LHCN-M2 (cell line): ENCODE measurements at regions not wholly inside any gene's neighbourhood (a gene's known extent, or its start where the extent isn't known, plus 50 kb on each side); places are given as distances from the start of the nearest gene placed in this dataset.

Experiments used
- DNase-seq: peaks from one replicate; pipeline ENCODE4 v3.0.0-alpha.2; 2012; ENCODE audit warnings: low read depth

- DNase-seq: no peak
These were observed 77.8 kb upstream of the GPC1 start for GRCh38 chr2:240357641-240358012.

- no peak for DNase-seq
These were observed 77.4 kb upstream of the GPC1 start for GRCh38 chr2:240358080-240358479.

- DNase-seq: no peak
These were observed 76.6 kb upstream of the GPC1 start for GRCh38 chr2:240358821-240359397.

GRCh38 chr2:240359695-240360094, 75.8 kb upstream of the GPC1 start:
- no peak for DNase-seq

GRCh38 chr2:240360645-240361475, 74.6 kb upstream of the GPC1 start:
- DNase-seq: peak; percentile 17

GRCh38 chr2:240362216-240362755, 73.2 kb upstream of the GPC1 start:
- no peak for DNase-seq

GRCh38 chr2:240362826-240363745, 72.4 kb upstream of the GPC1 start:
- no peak for DNase-seq

GRCh38 chr2:240363746-240364581, 71.5 kb upstream of the GPC1 start:
- no peak for DNase-seq

- no peak for DNase-seq
These were observed 70.9 kb upstream of the GPC1 start for GRCh38 chr2:240364582-240364960.

- no peak for DNase-seq
These were observed 70.3 kb upstream of the GPC1 start for GRCh38 chr2:240364961-240365775.

GRCh38 chr2:240365971-240366471, 69.4 kb upstream of the GPC1 start:
- no peak for DNase-seq

- DNase-seq: no peak
These were observed 68.6 kb upstream of the GPC1 start for GRCh38 chr2:240366901-240367300.

- DNase-seq: no peak
These were observed 67.7 kb upstream of the GPC1 start for GRCh38 chr2:240367721-240368120.

GRCh38 chr2:240368781-240369331, 66.6 kb upstream of the GPC1 start:
- no peak for DNase-seq

GRCh38 chr2:240369335-240369734, 66.1 kb upstream of the GPC1 start:
- DNase-seq: no peak

- DNase-seq: peak; percentile 97
These were observed 65.5 kb upstream of the GPC1 start for GRCh38 chr2:240369801-240370585.

- DNase-seq: no peak
These were observed 64.1 kb upstream of the GPC1 start for GRCh38 chr2:240371129-240372000.

- no peak for DNase-seq
These were observed 63.4 kb upstream of the GPC1 start for GRCh38 chr2:240372101-240372500.
